OCI-LY3 (cell line): ENCODE measurements at regions not wholly inside any gene's neighbourhood (a gene's known extent, or its start where the extent isn't known, plus 50 kb on each side); places are given as distances from the start of the nearest gene placed in this dataset.

ENCODE experiments used
- EZH2phosphoT487 ChIP-seq: fragments of 200-600 bp; shearing (Covaris generic); IDR thresholded peaks from 2 replicates; pipeline ENCODE4 v1.6.1; 2018; ENCODE audit warnings: antibody characterized with exemption, mixed run types, low read depth
- TF ChIP-seq, protein P1 (sequence below): fragments of 200-600, 300-600 bp; sonication (generic); IDR thresholded peaks from 2 replicates; pipeline ENCODE4 v1.5.1; 2014; ENCODE audit warnings: antibody characterized with exemption, low read length, low read depth

DNA sequence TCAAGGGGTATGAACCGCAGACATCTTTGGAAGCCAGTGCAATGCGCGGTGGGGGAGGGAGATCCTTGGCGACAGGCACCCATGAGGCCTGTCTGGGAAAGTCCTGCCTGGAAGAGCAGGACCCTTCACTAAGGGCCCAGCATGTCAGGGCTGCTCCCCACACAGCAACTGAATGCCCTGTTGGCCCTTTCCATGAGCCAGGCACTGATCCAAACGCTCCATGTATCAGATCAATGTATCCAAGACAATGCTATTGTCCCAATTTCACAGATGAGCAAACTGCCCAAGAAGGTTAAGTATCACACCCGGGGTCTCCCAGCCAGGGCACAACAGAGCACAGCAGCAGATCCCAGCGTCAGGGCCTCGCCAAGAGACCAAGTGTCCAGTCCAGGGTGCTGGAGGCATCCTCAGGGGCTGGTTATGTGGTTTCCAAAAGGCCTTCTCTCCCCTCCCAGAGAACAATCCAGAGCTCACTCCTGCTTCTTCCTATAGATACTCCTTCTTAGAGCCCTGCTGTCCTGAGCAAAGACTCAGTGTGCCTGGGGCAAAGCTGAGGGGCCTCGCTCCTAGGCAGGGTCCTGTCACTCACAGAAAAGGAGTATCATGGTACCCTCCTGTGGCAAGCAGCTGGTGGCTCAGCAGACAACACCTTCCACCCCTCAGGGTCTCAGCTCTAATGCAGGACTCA is 328.0 kb downstream of the NPHP4 start:
- TF ChIP-seq, protein P1, sequence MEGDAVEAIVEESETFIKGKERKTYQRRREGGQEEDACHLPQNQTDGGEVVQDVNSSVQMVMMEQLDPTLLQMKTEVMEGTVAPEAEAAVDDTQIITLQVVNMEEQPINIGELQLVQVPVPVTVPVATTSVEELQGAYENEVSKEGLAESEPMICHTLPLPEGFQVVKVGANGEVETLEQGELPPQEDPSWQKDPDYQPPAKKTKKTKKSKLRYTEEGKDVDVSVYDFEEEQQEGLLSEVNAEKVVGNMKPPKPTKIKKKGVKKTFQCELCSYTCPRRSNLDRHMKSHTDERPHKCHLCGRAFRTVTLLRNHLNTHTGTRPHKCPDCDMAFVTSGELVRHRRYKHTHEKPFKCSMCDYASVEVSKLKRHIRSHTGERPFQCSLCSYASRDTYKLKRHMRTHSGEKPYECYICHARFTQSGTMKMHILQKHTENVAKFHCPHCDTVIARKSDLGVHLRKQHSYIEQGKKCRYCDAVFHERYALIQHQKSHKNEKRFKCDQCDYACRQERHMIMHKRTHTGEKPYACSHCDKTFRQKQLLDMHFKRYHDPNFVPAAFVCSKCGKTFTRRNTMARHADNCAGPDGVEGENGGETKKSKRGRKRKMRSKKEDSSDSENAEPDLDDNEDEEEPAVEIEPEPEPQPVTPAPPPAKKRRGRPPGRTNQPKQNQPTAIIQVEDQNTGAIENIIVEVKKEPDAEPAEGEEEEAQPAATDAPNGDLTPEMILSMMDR: no peak
- no peak for TF ChIP-seq EZH2phosphoT487
